ENCODE measurements at regions not wholly inside any gene's neighbourhood (a gene's known extent, or its start where the extent isn't known, plus 50 kb on each side); places are given as distances from the start of the nearest gene placed in this dataset.

DNA sequence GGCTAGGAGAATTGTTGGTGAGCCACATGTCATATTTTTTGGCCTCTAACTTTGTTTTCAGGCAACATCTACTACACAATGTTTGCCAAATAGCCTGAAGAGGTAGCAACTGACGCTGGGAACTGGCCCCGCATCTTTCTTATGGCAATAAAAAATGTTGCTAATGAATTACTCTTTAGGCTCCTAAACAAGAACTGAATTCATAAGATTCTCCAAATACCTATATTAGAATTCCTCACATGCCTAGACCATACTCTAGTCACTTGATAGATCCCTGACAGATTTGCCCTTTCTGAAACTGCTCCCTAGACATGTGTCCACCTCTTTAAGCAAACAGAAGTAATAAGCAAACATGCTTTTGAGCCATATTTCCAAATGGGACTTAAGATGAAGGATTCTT, 209.0 kb upstream of the ATXN7L3B start:
- Mint-ChIP-seq H3K36me3 (no peaks in the 10 kb centered on the region), H3K4me3 (no peak overlapping the region), H3K27me3 (no peaks in the 10 kb centered on the region), H3K27ac (no peak overlapping the region), H3K9me3 (no peaks in the 10 kb centered on the region), H3K4me1 (no peaks in the 10 kb centered on the region)
- DNase-seq (ENCODE audit: low spot score in 2 of 2), result no peak
- ATAC-seq (ENCODE audit: low read depth), result no peak

DNA sequence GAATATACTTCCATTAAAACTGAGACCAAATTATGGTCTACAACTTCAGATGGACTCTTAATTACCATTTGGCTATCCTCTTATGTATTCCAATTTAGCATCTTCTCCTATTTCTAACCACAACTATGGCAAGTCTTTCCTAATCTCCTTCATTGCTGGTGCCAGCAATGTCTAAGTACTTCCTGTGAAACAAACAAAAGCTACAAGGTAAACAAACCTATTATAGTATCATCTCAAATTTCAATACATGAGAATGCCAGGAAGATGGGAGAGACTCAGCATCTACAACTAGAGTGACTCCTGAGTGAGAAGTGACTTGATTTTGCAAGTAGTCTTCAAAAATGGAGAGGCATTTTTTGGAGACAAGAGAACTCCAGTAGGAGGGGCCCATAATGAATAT, 202.9 kb upstream of the ATXN7L3B start:
- no peak for ATAC-seq (ENCODE audit: low read depth)
- Mint-ChIP-seq H3K9me3 (no peaks in the 10 kb centered on the region), H3K4me3 (no peak overlapping the region), H3K27ac (no peak overlapping the region), H3K27me3 (no peaks in the 10 kb centered on the region), H3K36me3 (no peaks in the 10 kb centered on the region), H3K4me1 (no peaks in the 10 kb centered on the region)
- DNase-seq (ENCODE audit: low spot score in 2 of 2), result no peak

DNA sequence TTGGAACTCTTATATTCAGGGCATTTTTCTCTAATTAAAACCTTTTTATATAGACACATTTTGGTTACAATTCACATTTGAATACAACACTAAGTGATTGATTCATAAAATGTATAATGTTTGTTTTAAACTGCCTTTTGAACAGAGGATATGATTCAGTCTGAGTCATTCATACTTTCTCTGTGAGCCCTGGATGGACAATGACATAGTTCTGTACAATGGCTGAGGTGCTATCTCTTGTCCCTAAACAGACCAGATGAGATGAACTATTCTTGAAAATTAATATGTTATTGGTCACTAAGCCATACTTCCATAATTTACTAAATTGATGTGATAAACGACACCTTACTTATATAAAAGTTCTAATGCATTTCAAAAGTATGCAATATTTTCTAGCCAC, 199.7 kb upstream of the ATXN7L3B start:
- Mint-ChIP-seq H3K36me3 (no peaks in the 10 kb centered on the region), H3K9me3 (no peaks in the 10 kb centered on the region)
- no peak for DNase-seq (ENCODE audit: low spot score in 2 of 2)

DNA sequence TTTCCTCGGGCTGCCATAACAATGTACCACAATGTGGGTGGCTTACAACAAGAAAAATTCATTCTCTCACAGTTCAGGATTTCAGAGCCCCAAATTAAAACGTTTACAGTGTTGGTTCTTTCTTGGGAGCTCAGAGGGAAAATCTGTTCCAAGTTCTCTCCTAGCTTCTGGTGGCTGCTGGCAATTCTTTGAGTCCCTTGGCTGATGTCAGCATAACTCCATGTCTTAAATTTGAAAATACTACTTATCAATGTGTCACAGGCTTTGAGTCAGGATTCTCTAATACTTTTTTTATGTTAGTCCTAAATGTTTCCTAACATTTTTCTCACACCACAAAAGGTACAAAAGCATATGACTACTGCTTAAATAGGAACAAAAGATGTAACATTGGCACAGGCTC, 198.4 kb upstream of the ATXN7L3B start:
- Mint-ChIP-seq H3K4me1 (no peaks in the 10 kb centered on the region), H3K36me3 (no peaks in the 10 kb centered on the region), H3K27me3 (no peaks in the 10 kb centered on the region), H3K4me3 (no peak overlapping the region), H3K27ac (no peak overlapping the region), H3K9me3 (no peaks in the 10 kb centered on the region)
- ATAC-seq (ENCODE audit: low read depth) (no peak), DNase-seq (ENCODE audit: low spot score in 2 of 2) (no peak)

More for the DNA sequence above, 199.7 kb upstream of the ATXN7L3B start:
- no peak overlapping the region for H3K27ac Mint-ChIP-seq
- ATAC-seq (ENCODE audit: low read depth), result no peak
- no peak overlapping the region for H3K4me3 Mint-ChIP-seq
- no peaks in the 10 kb centered on the region for H3K4me1 Mint-ChIP-seq
- no peaks in the 10 kb centered on the region for H3K27me3 Mint-ChIP-seq

GRCh38 chr12:74349925-74350324, 187.7 kb upstream of the ATXN7L3B start:
- no peaks in the 10 kb centered on the region for H3K27me3 Mint-ChIP-seq
- no peak overlapping the region for H3K27ac Mint-ChIP-seq
- no peaks in the 10 kb centered on the region for H3K36me3 Mint-ChIP-seq
- DNase-seq (ENCODE audit: low spot score in 2 of 2), result no peak
- no peaks in the 10 kb centered on the region for H3K4me1 Mint-ChIP-seq
- H3K9me3 Mint-ChIP-seq, result peaks cover 4% of the 10 kb centered on the region
- ATAC-seq (ENCODE audit: low read depth), result no peak
- H3K4me3 Mint-ChIP-seq, result no peak overlapping the region

DNA sequence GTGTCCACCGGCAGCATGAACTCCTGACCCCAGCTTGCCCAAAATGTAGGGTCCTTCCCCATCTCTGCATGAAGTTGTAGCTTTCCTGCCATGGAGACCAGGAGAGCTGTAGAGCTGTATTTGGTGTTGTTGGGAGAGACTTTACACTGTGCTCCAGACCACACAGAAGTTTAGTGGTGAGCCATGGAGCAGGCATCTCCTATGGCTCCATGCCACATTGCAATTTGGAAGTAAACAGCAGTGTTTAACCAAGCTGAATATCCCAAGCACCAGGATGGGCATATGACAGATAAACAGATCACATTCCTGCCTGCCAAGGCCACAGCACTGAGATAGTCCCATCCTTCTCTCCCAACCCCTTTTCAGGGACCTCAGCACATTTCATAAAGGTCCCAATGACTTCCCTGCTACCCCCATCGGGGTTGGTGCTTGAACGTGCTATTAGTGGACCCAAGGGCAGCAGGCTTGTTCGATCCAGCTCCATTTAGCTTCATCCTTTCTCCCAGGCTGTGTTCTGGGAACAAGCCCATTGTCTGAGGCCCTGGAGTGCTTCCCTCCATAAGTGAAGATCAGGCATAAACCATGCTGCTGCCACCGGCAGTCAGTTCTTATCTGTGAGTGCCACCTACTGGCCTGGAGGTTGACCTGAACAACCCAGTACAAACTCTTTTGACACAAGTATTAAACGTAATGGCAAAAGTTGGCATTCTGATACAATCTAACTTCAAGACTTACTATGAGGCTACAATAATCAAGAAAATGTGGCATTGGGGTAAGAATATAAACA, 172.3 kb upstream of the ATXN7L3B start:
- no peaks in the 10 kb centered on the region for H3K4me1 Mint-ChIP-seq
- no peaks in the 10 kb centered on the region for H3K27me3 Mint-ChIP-seq
- H3K27ac Mint-ChIP-seq, result no peak overlapping the region
- H3K4me3 Mint-ChIP-seq, result no peak overlapping the region
- no peak for DNase-seq (ENCODE audit: low spot score in 2 of 2)
- peaks cover 1% of the 10 kb centered on the region for H3K9me3 Mint-ChIP-seq
- no peaks in the 10 kb centered on the region for H3K36me3 Mint-ChIP-seq
- ATAC-seq (ENCODE audit: low read depth), result no peak

DNA sequence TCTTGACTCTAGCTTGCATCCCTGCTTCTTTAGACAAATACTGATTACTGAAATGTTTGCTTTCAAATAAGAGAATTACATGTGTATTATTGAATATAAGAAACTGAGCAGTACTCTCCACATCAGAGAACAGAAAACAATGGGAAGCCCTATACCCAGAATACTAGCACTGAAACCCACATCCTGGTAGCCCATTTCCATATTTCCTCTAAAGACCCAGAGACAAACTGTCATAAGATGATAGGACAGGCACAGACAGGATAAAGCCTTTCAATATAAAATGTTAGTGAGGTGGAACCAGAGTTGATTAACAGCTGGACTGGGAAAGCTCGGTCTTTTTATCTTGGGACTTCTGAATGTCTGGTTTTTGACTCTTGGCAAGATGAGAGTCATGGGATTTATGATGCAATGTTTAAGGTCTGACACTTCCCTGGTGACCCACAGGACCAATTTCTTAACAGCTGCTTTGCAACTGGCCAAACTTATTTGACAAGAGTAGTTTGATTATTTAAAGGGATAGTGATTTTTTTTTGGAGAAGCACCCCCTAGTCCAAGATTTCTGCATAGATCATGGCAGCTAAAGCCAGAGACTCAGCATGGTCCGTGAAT, 166.9 kb upstream of the ATXN7L3B start:
- H3K4me3 Mint-ChIP-seq, result no peak overlapping the region
- H3K9me3 Mint-ChIP-seq, result no peaks in the 10 kb centered on the region
- no peak overlapping the region for H3K27ac Mint-ChIP-seq
- DNase-seq (ENCODE audit: low spot score in 2 of 2), result no peak
- no peaks in the 10 kb centered on the region for H3K27me3 Mint-ChIP-seq
- no peaks in the 10 kb centered on the region for H3K4me1 Mint-ChIP-seq
- ATAC-seq (ENCODE audit: low read depth), result no peak
- H3K36me3 Mint-ChIP-seq, result no peaks in the 10 kb centered on the region

DNA sequence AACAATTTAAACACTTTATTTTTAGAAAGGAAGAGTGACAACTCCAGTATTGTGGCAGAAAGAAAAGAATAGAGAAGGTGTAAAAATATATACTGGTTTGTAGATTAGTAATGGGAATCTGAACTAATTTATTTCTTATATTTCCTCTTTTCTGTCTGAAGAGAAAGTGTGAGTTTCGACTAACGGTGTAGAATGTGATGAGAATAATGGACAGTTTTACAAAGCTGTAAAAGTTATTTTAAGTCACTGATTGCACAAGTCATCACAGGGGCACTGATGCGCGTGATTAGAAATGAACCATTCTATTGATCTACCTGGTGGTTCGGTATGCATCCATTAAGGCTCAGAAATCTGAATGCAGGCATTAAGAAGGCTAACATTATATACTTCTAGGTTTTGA, 158.5 kb upstream of the ATXN7L3B start:
- DNase-seq (ENCODE audit: low spot score in 2 of 2), result no peak
- no peaks in the 10 kb centered on the region for H3K9me3 Mint-ChIP-seq
- no peaks in the 10 kb centered on the region for H3K36me3 Mint-ChIP-seq
- H3K27me3 Mint-ChIP-seq, result no peaks in the 10 kb centered on the region
- no peak for ATAC-seq (ENCODE audit: low read depth)
- no peak overlapping the region for H3K4me3 Mint-ChIP-seq
- H3K4me1 Mint-ChIP-seq, result no peaks in the 10 kb centered on the region
- no peak overlapping the region for H3K27ac Mint-ChIP-seq

- H3K4me3 Mint-ChIP-seq, result no peak overlapping the region
- H3K4me1 Mint-ChIP-seq, result no peaks in the 10 kb centered on the region
- no peaks in the 10 kb centered on the region for H3K36me3 Mint-ChIP-seq
- H3K9me3 Mint-ChIP-seq, result peaks cover 5% of the 10 kb centered on the region
- H3K27ac Mint-ChIP-seq, result no peak overlapping the region
- DNase-seq (ENCODE audit: low spot score in 2 of 2) (no peak), ATAC-seq (ENCODE audit: low read depth) (no peak)
- no peaks in the 10 kb centered on the region for H3K27me3 Mint-ChIP-seq
Observed at GRCh38 chr12:74381958-74382357, 155.7 kb upstream of the ATXN7L3B start.

DNA sequence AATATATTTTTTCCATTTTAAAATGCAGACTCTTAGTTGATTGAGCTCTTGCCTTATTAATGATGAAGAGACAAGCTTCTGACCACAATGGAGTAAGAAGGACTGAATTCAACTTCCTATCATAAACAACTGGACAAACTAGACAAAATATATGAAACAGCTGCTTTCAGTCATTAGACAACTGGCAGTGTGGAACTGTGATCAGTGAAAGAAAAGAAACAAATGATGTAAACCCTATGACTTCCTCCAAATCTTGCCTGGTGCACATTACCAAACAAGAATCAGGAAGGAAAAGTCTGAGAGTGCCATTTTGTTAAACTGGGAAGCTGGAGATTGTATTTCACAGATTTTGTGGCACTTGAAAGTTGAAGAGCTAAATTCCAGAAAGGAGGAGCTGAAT, 154.7 kb upstream of the ATXN7L3B start:
- Mint-ChIP-seq H3K27me3 (no peaks in the 10 kb centered on the region), H3K4me1 (no peaks in the 10 kb centered on the region), H3K4me3 (no peak overlapping the region)

GRCh38 chr12:74391283-74391682, 146.4 kb upstream of the ATXN7L3B start:
- no peak for ATAC-seq (ENCODE audit: low read depth)
- H3K4me1 Mint-ChIP-seq, result no peaks in the 10 kb centered on the region
- H3K4me3 Mint-ChIP-seq, result no peak overlapping the region
- no peaks in the 10 kb centered on the region for H3K36me3 Mint-ChIP-seq
- no peaks in the 10 kb centered on the region for H3K27me3 Mint-ChIP-seq
- no peak for DNase-seq (ENCODE audit: low spot score in 2 of 2)
- H3K27ac Mint-ChIP-seq, result no peak overlapping the region
- peaks cover 1% of the 10 kb centered on the region for H3K9me3 Mint-ChIP-seq

More for the DNA sequence above, 154.7 kb upstream of the ATXN7L3B start:
- Mint-ChIP-seq H3K36me3 (no peaks in the 10 kb centered on the region), H3K27ac (no peak overlapping the region), H3K9me3 (peaks cover 6% of the 10 kb centered on the region)
- no peak for ATAC-seq (ENCODE audit: low read depth)
- DNase-seq (ENCODE audit: low spot score in 2 of 2), result no peak

DNA sequence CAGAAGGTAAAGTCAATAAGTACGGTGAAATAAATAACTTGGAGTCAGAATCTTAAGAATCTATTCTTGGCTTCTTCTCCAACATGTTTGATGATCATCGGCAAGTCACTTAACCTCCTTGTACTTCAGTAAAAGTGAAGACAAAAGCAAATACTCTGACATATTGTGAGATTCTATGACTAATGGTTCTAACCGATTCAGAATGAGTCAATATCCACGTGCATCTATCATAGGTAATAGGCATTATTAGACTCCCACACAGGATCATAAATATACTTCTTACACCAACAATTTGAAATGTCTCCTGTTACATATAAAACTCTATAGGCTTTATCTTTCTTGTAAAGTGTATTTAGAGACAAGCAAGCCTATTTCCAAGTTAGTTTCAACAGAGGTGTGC, 144.4 kb upstream of the ATXN7L3B start:
- ATAC-seq (ENCODE audit: low read depth) (no peak), DNase-seq (ENCODE audit: low spot score in 2 of 2) (no peak)
- Mint-ChIP-seq H3K27ac (no peak overlapping the region), H3K9me3 (no peaks in the 10 kb centered on the region), H3K36me3 (no peaks in the 10 kb centered on the region), H3K4me3 (no peak overlapping the region), H3K27me3 (no peaks in the 10 kb centered on the region), H3K4me1 (no peaks in the 10 kb centered on the region)

- no peaks in the 10 kb centered on the region for H3K36me3 Mint-ChIP-seq
- no peak overlapping the region for H3K4me3 Mint-ChIP-seq
- no peaks in the 10 kb centered on the region for H3K27me3 Mint-ChIP-seq
- no peak for DNase-seq (ENCODE audit: low spot score in 2 of 2)
- no peaks in the 10 kb centered on the region for H3K4me1 Mint-ChIP-seq
- no peak for ATAC-seq (ENCODE audit: low read depth)
- H3K9me3 Mint-ChIP-seq, result no peaks in the 10 kb centered on the region
- H3K27ac Mint-ChIP-seq, result no peak overlapping the region
Observed at GRCh38 chr12:74394647-74395046, 143.0 kb upstream of the ATXN7L3B start.

- DNase-seq (ENCODE audit: low spot score in 2 of 2), result no peak
- no peak for ATAC-seq (ENCODE audit: low read depth)
- Mint-ChIP-seq H3K27ac (no peak overlapping the region), H3K27me3 (no peaks in the 10 kb centered on the region), H3K4me1 (no peaks in the 10 kb centered on the region), H3K4me3 (no peak overlapping the region), H3K9me3 (no peaks in the 10 kb centered on the region), H3K36me3 (no peaks in the 10 kb centered on the region)
Observed at GRCh38 chr12:74401035-74401434, 136.6 kb upstream of the ATXN7L3B start.

GRCh38 chr12:74401966-74402365, 135.7 kb upstream of the ATXN7L3B start:
- DNase-seq (ENCODE audit: low spot score in 2 of 2), result no peak
- no peak overlapping the region for H3K4me3 Mint-ChIP-seq

More at GRCh38 chr12:74401966-74402365, 135.7 kb upstream of the ATXN7L3B start:
- Mint-ChIP-seq H3K9me3 (no peaks in the 10 kb centered on the region), H3K36me3 (no peaks in the 10 kb centered on the region), H3K27me3 (no peaks in the 10 kb centered on the region), H3K27ac (no peak overlapping the region), H3K4me1 (no peaks in the 10 kb centered on the region)
- no peak for ATAC-seq (ENCODE audit: low read depth)

All from memory B cell (primary cell).